Liver (tissue), 8 donors: ENCODE measurements at regions not wholly inside any gene's neighbourhood (a gene's known extent, or its start where the extent isn't known, plus 50 kb on each side); places are given as distances from the start of the nearest gene placed in this dataset.

Experiments
- DNase-seq: peaks from one replicate; pipeline ENCODE4 v3.0.0-alpha.2; 2017; ENCODE audit warnings: low spot score
- H3K27ac ChIP-seq, 2 donors: one replicate each; pipeline ENCODE4 v1.7.0; 2013; ENCODE audit warnings: inconsistent platforms in 2 of 2, low read length in 2 of 2, control low read depth in 1 of 2, low read depth in 1 of 2, mild to moderate bottlenecking in 1 of 2
- H3K27me3 ChIP-seq, 4 donors: one replicate each; pipeline versions ENCODE4 v1.6.1 to v1.7.0; 2013; ENCODE audit warnings: low read length in 3 of 4, inconsistent platforms in 1 of 4, mild to moderate bottlenecking in 1 of 4, moderate library complexity in 1 of 4; ENCODE audit not compliant: control insufficient read depth in 4 of 4, insufficient read depth in 4 of 4
- H3K36me3 ChIP-seq, 4 donors: one replicate each; pipeline versions ENCODE4 v1.6.1 to v1.7.0; 2013; ENCODE audit warnings: low read length in 3 of 4, mild to moderate bottlenecking in 3 of 4, low read depth in 1 of 4, moderate library complexity in 1 of 4; ENCODE audit not compliant: control insufficient read depth in 4 of 4, insufficient read depth in 3 of 4
- H3K4me1 ChIP-seq, 4 donors: one replicate each; pipeline versions ENCODE4 v1.6.1 to v1.7.0; 2013; ENCODE audit warnings: low read length in 3 of 4, mild to moderate bottlenecking in 3 of 4, moderate library complexity in 1 of 4; ENCODE audit not compliant: control insufficient read depth in 4 of 4, insufficient read depth in 4 of 4
- H3K4me3 ChIP-seq, 3 donors: one replicate each; pipeline versions ENCODE4 v1.6.1 to v1.7.0; 2013; ENCODE audit warnings: low read length in 3 of 3, control low read depth in 1 of 3, low read depth in 1 of 3, mild to moderate bottlenecking in 1 of 3
- H3K9ac ChIP-seq, 2 donors: one replicate each; pipeline ENCODE4 v1.7.0; 2013; ENCODE audit warnings: low read length in 2 of 2, mild to moderate bottlenecking in 2 of 2, moderate library complexity in 2 of 2, control low read depth in 1 of 2, low read depth in 1 of 2
- H3K9me3 ChIP-seq, 4 donors: one replicate each; pipeline versions ENCODE4 v1.6.1 to v1.7.0; 2013; ENCODE audit warnings: low read length in 3 of 4; ENCODE audit not compliant: control insufficient read depth in 4 of 4
- ATF3 ChIP-seq: IDR thresholded peaks from 2 replicates; pipeline ENCODE4 v1.6.1; 2016; ENCODE audit warnings: antibody characterized with exemption
- EGR1 ChIP-seq, 2 donors: IDR thresholded peaks; 2 replicates each; pipeline ENCODE4 v1.6.1; 2016 to 2018; ENCODE audit warnings: antibody characterized with exemption in 2 of 2, low read depth in 2 of 2
- FOXA1 ChIP-seq: IDR thresholded peaks from 2 replicates; pipeline ENCODE4 v1.6.1; 2016; ENCODE audit warnings: antibody characterized with exemption
- FOXA2 ChIP-seq: IDR thresholded peaks from 2 replicates; pipeline ENCODE4 v1.6.1; 2016; ENCODE audit warnings: antibody characterized with exemption
- GABPA ChIP-seq, 2 donors: IDR thresholded peaks in 1 of 2; conservative IDR thresholded peaks in 1 of 2; 2 replicates each; pipeline ENCODE4 v1.6.1; 2016; ENCODE audit warnings: antibody characterized with exemption in 2 of 2, mild to moderate bottlenecking in 1 of 2, moderate library complexity in 1 of 2
- HNF4A ChIP-seq, 2 donors: conservative IDR thresholded peaks; 2 replicates each; pipeline ENCODE4 v1.6.1; 2016; ENCODE audit warnings: antibody characterized with exemption in 2 of 2, mild to moderate bottlenecking in 2 of 2
- HNF4G ChIP-seq: IDR thresholded peaks from 2 replicates; pipeline ENCODE4 v1.6.1; 2016; ENCODE audit warnings: antibody characterized with exemption
- MAX ChIP-seq: IDR thresholded peaks from 2 replicates; pipeline ENCODE4 v1.6.1; 2016; ENCODE audit warnings: antibody characterized with exemption
- NR2F2 ChIP-seq: IDR thresholded peaks from 2 replicates; pipeline ENCODE4 v1.6.1; 2016; ENCODE audit warnings: antibody characterized with exemption
- RAD21 ChIP-seq, 2 donors: IDR thresholded peaks; 2 replicates each; pipeline ENCODE4 v1.6.1; 2016; ENCODE audit warnings: antibody characterized with exemption in 2 of 2, mild to moderate bottlenecking in 2 of 2
- REST ChIP-seq: IDR thresholded peaks from 2 replicates; pipeline ENCODE4 v1.6.1; 2016; ENCODE audit warnings: antibody characterized with exemption, mild to moderate bottlenecking
- RXRA ChIP-seq, 2 donors: IDR thresholded peaks; 2 replicates each; pipeline ENCODE4 v1.6.1; 2017 to 2018; ENCODE audit warnings: antibody characterized with exemption in 2 of 2, mild to moderate bottlenecking in 1 of 2
- SP1 ChIP-seq: IDR thresholded peaks from 2 replicates; pipeline ENCODE4 v1.6.1; 2018; ENCODE audit warnings: antibody characterized with exemption, mild to moderate bottlenecking
- TAF1 ChIP-seq: conservative IDR thresholded peaks from 2 replicates; pipeline ENCODE4 v1.6.1; 2016; ENCODE audit warnings: antibody characterized with exemption, mild to moderate bottlenecking
- YY1 ChIP-seq: IDR thresholded peaks from 2 replicates; pipeline ENCODE4 v1.6.1; 2016; ENCODE audit warnings: antibody characterized with exemption, mild to moderate bottlenecking
- WGBS: extraction: QIAGEN DNeasy Blood & Tissue Kit; methylation state at CpG from one replicate; pipeline ENCODE4 v1.1.7; 2013; 5-methylcytosine and 5-hydroxymethylcytosine counted together
- TF ChIP-seq, protein P1 (sequence below): fragments of 150-350 bp; IDR thresholded peaks from 2 replicates; pipeline ENCODE4 v1.5.1; 2017; ENCODE audit warnings: improper control_type of control experiment, low read depth, low read length; ENCODE audit not compliant: missing input control
- TF ChIP-seq, protein P2 (sequence below): IDR thresholded peaks from 2 replicates; pipeline ENCODE4 v1.6.1; 2016; ENCODE audit warnings: antibody characterized with exemption
- donor health status: healthy.
- donor health status: healthy.
- donor health status: healthy.
- donor health status: healthy.
- donor health status: healthy.

GRCh38 chr15:93314245-93314644, 225.2 kb upstream of the RGMA start:
- TF ChIP-seq FOXA1 (no peak), YY1 (no peak), GABPA (IDR thresholded peaks at IDR 0.05 in 1 of 2, conservative IDR thresholded peaks at IDR 0.05 in 1 of 2) (no peak), RXRA (IDR thresholded peaks at IDR 0.05) (no peak), MAX (no peak), RAD21 (IDR thresholded peaks at IDR 0.05) (no peak), HNF4A (conservative IDR thresholded peaks at IDR 0.05) (no peak), NR2F2 (no peak), HNF4G (no peak), EGR1 (IDR thresholded peaks at IDR 0.05; ENCODE audit: low read depth in 2 of 2) (no peak), FOXA2 (no peak), REST (no peak), SP1 (no peak), ATF3 (no peak), TAF1 (no peak)
- TF ChIP-seq, protein P1, sequence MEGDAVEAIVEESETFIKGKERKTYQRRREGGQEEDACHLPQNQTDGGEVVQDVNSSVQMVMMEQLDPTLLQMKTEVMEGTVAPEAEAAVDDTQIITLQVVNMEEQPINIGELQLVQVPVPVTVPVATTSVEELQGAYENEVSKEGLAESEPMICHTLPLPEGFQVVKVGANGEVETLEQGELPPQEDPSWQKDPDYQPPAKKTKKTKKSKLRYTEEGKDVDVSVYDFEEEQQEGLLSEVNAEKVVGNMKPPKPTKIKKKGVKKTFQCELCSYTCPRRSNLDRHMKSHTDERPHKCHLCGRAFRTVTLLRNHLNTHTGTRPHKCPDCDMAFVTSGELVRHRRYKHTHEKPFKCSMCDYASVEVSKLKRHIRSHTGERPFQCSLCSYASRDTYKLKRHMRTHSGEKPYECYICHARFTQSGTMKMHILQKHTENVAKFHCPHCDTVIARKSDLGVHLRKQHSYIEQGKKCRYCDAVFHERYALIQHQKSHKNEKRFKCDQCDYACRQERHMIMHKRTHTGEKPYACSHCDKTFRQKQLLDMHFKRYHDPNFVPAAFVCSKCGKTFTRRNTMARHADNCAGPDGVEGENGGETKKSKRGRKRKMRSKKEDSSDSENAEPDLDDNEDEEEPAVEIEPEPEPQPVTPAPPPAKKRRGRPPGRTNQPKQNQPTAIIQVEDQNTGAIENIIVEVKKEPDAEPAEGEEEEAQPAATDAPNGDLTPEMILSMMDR: no peak
- Histone ChIP-seq H3K36me3 (no peaks in the 10 kb centered on the region), H3K9me3 (peaks cover 0 to 2% (median 0%) of the 10 kb centered on the region in 4 donors), H3K9ac (no peak overlapping the region), H3K27me3 (no peaks in the 10 kb centered on the region), H3K4me3 (no peak overlapping the region), H3K27ac (no peak overlapping the region), H3K4me1 (no peaks in the 10 kb centered on the region)
- 80% methylated on average over 5 of the region's 5 CpGs for WGBS
- no peak for DNase-seq

DNA sequence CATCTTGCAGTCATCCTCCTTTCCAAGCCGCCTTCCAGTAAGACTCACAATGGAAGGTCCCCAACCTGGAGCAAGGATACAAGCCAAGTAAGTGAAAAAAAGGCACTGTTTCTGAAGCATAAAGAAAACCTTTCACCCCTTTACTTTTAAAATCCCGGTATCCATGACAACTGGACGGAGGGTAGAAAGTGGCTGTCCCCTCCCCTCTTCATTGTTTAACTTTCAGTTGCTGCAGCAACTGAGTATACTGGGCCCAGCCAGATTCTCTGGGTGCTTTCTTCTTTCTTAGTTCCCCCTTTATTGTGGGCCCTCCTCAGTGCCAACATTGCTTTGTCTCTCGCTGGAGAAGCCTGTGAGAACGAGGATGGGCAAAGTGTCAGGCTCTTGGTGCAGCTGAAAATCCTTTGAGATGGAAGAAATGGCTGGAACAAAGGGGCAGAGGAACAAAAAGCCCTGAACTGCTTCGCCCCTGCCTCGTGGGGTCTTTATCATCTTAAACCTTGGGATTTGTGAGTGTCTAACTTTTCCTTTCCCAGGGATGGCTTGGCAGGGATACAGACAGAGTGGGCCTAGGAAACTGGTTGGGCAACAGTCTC, 224.0 kb upstream of the RGMA start:
- H3K27me3 ChIP-seq: peaks cover 0 to 2% (median 0%) of the 10 kb centered on the region in 4 donors
- H3K9ac ChIP-seq: no peak overlapping the region
- no peak overlapping the region for H3K4me3 ChIP-seq
- TF ChIP-seq GABPA (IDR thresholded peaks at IDR 0.05 in 1 of 2, conservative IDR thresholded peaks at IDR 0.05 in 1 of 2) (no peak), TAF1 (no peak), FOXA1 (no peak)
- TF ChIP-seq, protein P2, sequence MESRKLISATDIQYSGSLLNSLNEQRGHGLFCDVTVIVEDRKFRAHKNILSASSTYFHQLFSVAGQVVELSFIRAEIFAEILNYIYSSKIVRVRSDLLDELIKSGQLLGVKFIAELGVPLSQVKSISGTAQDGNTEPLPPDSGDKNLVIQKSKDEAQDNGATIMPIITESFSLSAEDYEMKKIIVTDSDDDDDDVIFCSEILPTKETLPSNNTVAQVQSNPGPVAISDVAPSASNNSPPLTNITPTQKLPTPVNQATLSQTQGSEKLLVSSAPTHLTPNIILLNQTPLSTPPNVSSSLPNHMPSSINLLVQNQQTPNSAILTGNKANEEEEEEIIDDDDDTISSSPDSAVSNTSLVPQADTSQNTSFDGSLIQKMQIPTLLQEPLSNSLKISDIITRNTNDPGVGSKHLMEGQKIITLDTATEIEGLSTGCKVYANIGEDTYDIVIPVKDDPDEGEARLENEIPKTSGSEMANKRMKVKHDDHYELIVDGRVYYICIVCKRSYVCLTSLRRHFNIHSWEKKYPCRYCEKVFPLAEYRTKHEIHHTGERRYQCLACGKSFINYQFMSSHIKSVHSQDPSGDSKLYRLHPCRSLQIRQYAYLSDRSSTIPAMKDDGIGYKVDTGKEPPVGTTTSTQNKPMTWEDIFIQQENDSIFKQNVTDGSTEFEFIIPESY: no peak
- no peaks in the 10 kb centered on the region for H3K9me3 ChIP-seq
- no peaks in the 10 kb centered on the region for H3K4me1 ChIP-seq
- H3K36me3 ChIP-seq: no peaks in the 10 kb centered on the region
- H3K27ac ChIP-seq: no peak overlapping the region
- WGBS: 53% methylated on average over 7 of the region's 7 CpGs
- no peak for DNase-seq
